GM19468 (cell line): ENCODE measurements at regions not wholly inside any gene's neighbourhood (a gene's known extent, or its start where the extent isn't known, plus 50 kb on each side); places are given as distances from the start of the nearest gene placed in this dataset.
"Not testable (repeated sequence)": the region's sequence is repeated elsewhere in the genome, so short reads cannot be mapped to it uniquely, and the experiment has no call there.

Experiments used
- ATAC-seq: cut with Tn5 transposase; IDR thresholded peaks from one replicate; pipeline ENCODE4 v1.9.1; 2021; ENCODE audit warnings: mild to moderate bottlenecking, moderate library complexity, moderate number of reproducible peaks; ENCODE audit not compliant: unreplicated experiment; ENCODE audit errors: extremely low read depth

GRCh38 chr5:96114736-96115135, 153.1 kb upstream of the ELL2 start:
- no peak for ATAC-seq

- no peak for ATAC-seq
Observed at GRCh38 chr5:96113170-96113939, 151.7 kb upstream of the ELL2 start.

- no peak for ATAC-seq
Observed at GRCh38 chr5:96112703-96113102, 151.1 kb upstream of the ELL2 start.

GRCh38 chr5:96112123-96112670, 150.5 kb upstream of the ELL2 start:
- no peak for ATAC-seq

GRCh38 chr5:96111080-96111756, 149.6 kb upstream of the ELL2 start:
- no peak for ATAC-seq

- ATAC-seq, result no peak
Observed at GRCh38 chr5:96110300-96110699, 148.6 kb upstream of the ELL2 start.

- not testable (repeated sequence) for ATAC-seq
Observed at GRCh38 chr5:96108629-96109028, 147.0 kb upstream of the ELL2 start.

GRCh38 chr5:96103829-96104228, 142.2 kb upstream of the ELL2 start:
- not testable (repeated sequence) for ATAC-seq

- no peak for ATAC-seq
Observed at GRCh38 chr5:96101358-96102089, 139.9 kb upstream of the ELL2 start.

GRCh38 chr5:96097488-96097887, 135.8 kb upstream of the ELL2 start:
- ATAC-seq, result not testable (repeated sequence)

- no peak for ATAC-seq
Observed at GRCh38 chr5:96096724-96097123, 135.1 kb upstream of the ELL2 start.

- ATAC-seq, result no peak
Observed at GRCh38 chr5:96094904-96095303, 133.3 kb upstream of the ELL2 start.

- ATAC-seq, result no peak
Observed at GRCh38 chr5:96093890-96094381, 132.3 kb upstream of the ELL2 start.

- no peak for ATAC-seq
Observed at GRCh38 chr5:96093340-96093739, 131.7 kb upstream of the ELL2 start.

- no peak for ATAC-seq
Observed at GRCh38 chr5:96091874-96092273, 130.2 kb upstream of the ELL2 start.

GRCh38 chr5:96090215-96090614, 128.6 kb upstream of the ELL2 start:
- ATAC-seq, result no peak

- ATAC-seq, result no peak
Observed at GRCh38 chr5:96088706-96089498, 127.3 kb upstream of the ELL2 start.

- no peak for ATAC-seq
Observed at GRCh38 chr5:96087939-96088338, 126.3 kb upstream of the ELL2 start.

- ATAC-seq, result no peak
Observed at GRCh38 chr5:96084874-96085506, 123.3 kb upstream of the ELL2 start.
